Neural cell (in vitro differentiated cells): ENCODE measurements at regions not wholly inside any gene's neighbourhood (a gene's known extent, or its start where the extent isn't known, plus 50 kb on each side); places are given as distances from the start of the nearest gene placed in this dataset.

Experiments used
- H2AFZ ChIP-seq: fragments of 200-600, 300-800 bp; sonication (generic), shearing (Covaris generic); 2 replicates; pipeline ENCODE4 v1.6.0; 2014; ENCODE audit warnings: low read depth, mild to moderate bottlenecking, antibody characterized with exemption, low read length, moderate library complexity
- H3F3A ChIP-seq: fragments of 200-600 bp; shearing (Covaris generic); 2 replicates; pipeline ENCODE4 v1.6.1; 2016; ENCODE audit warnings: mild to moderate bottlenecking, moderate library complexity, mixed read lengths, antibody characterized with exemption, low read length; ENCODE audit not compliant: insufficient read depth, poor library complexity, severe bottlenecking
- H3K27ac ChIP-seq: fragments of 200-600, 300-800 bp; sonication (generic), shearing (Covaris generic); 2 replicates; pipeline ENCODE4 v1.5.1; 2014; ENCODE audit warnings: mild to moderate bottlenecking, low read length, moderate library complexity
- H3K27me3 ChIP-seq: fragments of 300-800, 200-600 bp; sonication (generic), shearing (Covaris generic); 2 replicates; pipeline ENCODE4 v1.6.0; 2014; ENCODE audit warnings: mild to moderate bottlenecking, low read depth, low read length, moderate library complexity; ENCODE audit not compliant: insufficient read depth
- H3K36me3 ChIP-seq: fragments of 300-800, 200-600 bp; sonication (generic), shearing (Covaris generic); 2 replicates; pipeline ENCODE4 v1.5.1; 2014; ENCODE audit warnings: mild to moderate bottlenecking, antibody characterized with exemption, low read length, moderate library complexity; ENCODE audit not compliant: insufficient read depth
- H3K4me2 ChIP-seq: fragments of 300-800, 200-600 bp; sonication (generic), shearing (Covaris generic); 2 replicates; pipeline ENCODE4 v1.6.0; 2014; ENCODE audit warnings: mild to moderate bottlenecking, low read length
- H3K4me3 ChIP-seq: fragments of 300-800, 200-600 bp; sonication (generic), shearing (Covaris generic); 2 replicates; pipeline ENCODE4 v1.5.1; 2014; ENCODE audit warnings: mild to moderate bottlenecking, low read length, moderate library complexity
- H3K79me2 ChIP-seq: fragments of 200-600 bp; shearing (Covaris generic); replicated peaks from 2 replicates; pipeline ENCODE4 v1.6.0; 2014; ENCODE audit warnings: mild to moderate bottlenecking, low read length, moderate library complexity; ENCODE audit not compliant: insufficient read depth
- H3K9ac ChIP-seq: fragments of 300-800, 200-600 bp; sonication (generic), shearing (Covaris generic); 2 replicates; pipeline ENCODE4 v1.6.1; 2016; ENCODE audit warnings: mild to moderate bottlenecking, low read length, mixed read lengths
- H3K9me2 ChIP-seq: fragments of 200-600 bp; shearing (Covaris generic); 2 replicates; pipeline ENCODE4 v1.6.1; 2016; ENCODE audit warnings: mild to moderate bottlenecking, low read length, mixed read lengths; ENCODE audit not compliant: insufficient read depth
- H3K9me3 ChIP-seq: fragments of 200-600, 300-800 bp; sonication (generic), shearing (Covaris generic); 2 replicates; pipeline ENCODE4 v1.6.1; 2016; ENCODE audit warnings: mild to moderate bottlenecking, mixed run types, low read length, moderate library complexity, mixed read lengths
- H4K20me1 ChIP-seq: fragments of 200-600 bp; shearing (Covaris generic); 2 replicates; pipeline ENCODE4 v1.6.1; 2016; ENCODE audit warnings: mild to moderate bottlenecking, mixed run types; ENCODE audit not compliant: insufficient read depth
- CTCF ChIP-seq: fragments of 450-650 bp; IDR thresholded peaks from 2 replicates; pipeline ENCODE4 v1.5.1; 2014; ENCODE audit warnings: antibody characterized with exemption, mild to moderate bottlenecking, moderate library complexity; ENCODE audit not compliant: poor library complexity, severe bottlenecking
- EP300 ChIP-seq: fragments of 450-650 bp; conservative IDR thresholded peaks from 2 replicates; pipeline ENCODE4 v1.6.1; 2014; ENCODE audit warnings: antibody characterized with exemption, mild to moderate bottlenecking, moderate library complexity; ENCODE audit not compliant: poor library complexity, severe bottlenecking
- EZH2 ChIP-seq: fragments of 200-600, 300-800 bp; shearing (Covaris generic), sonication (generic); IDR thresholded peaks from 2 replicates; pipeline ENCODE4 v1.6.1; 2014; ENCODE audit warnings: antibody characterized with exemption, low read length, borderline replicate concordance, mild to moderate bottlenecking; ENCODE audit not compliant: insufficient read depth, poor library complexity, severe bottlenecking
- MXI1 ChIP-seq: fragments of 450-650 bp; conservative IDR thresholded peaks from 2 replicates; pipeline ENCODE4 v1.6.1; 2014; ENCODE audit warnings: antibody characterized with exemption, mild to moderate bottlenecking; ENCODE audit not compliant: poor library complexity, severe bottlenecking
- POLR2AphosphoS5 ChIP-seq: IDR thresholded peaks from 2 replicates; pipeline ENCODE4 v1.6.1; 2012
- RAD21 ChIP-seq: fragments of 450-650 bp; conservative IDR thresholded peaks from 2 replicates; pipeline ENCODE4 v1.6.1; 2014; ENCODE audit warnings: antibody characterized with exemption, mild to moderate bottlenecking, moderate library complexity
- SMC3 ChIP-seq: fragments of 450-650 bp; conservative IDR thresholded peaks from 2 replicates; pipeline ENCODE4 v1.6.1; 2014; ENCODE audit warnings: antibody characterized with exemption, mild to moderate bottlenecking, moderate library complexity; ENCODE audit not compliant: poor library complexity
- TAF1 ChIP-seq: IDR thresholded peaks from 2 replicates; pipeline ENCODE4 v1.6.1; 2012; ENCODE audit warnings: low read depth
- TF ChIP-seq, protein P1 (sequence below): IDR thresholded peaks from 2 replicates; pipeline ENCODE4 v1.6.1; 2012; ENCODE audit warnings: borderline replicate concordance

GRCh38 chr10:33034931-33035330, 76.9 kb upstream of the ITGB1 start:
- TF ChIP-seq, protein P1, sequence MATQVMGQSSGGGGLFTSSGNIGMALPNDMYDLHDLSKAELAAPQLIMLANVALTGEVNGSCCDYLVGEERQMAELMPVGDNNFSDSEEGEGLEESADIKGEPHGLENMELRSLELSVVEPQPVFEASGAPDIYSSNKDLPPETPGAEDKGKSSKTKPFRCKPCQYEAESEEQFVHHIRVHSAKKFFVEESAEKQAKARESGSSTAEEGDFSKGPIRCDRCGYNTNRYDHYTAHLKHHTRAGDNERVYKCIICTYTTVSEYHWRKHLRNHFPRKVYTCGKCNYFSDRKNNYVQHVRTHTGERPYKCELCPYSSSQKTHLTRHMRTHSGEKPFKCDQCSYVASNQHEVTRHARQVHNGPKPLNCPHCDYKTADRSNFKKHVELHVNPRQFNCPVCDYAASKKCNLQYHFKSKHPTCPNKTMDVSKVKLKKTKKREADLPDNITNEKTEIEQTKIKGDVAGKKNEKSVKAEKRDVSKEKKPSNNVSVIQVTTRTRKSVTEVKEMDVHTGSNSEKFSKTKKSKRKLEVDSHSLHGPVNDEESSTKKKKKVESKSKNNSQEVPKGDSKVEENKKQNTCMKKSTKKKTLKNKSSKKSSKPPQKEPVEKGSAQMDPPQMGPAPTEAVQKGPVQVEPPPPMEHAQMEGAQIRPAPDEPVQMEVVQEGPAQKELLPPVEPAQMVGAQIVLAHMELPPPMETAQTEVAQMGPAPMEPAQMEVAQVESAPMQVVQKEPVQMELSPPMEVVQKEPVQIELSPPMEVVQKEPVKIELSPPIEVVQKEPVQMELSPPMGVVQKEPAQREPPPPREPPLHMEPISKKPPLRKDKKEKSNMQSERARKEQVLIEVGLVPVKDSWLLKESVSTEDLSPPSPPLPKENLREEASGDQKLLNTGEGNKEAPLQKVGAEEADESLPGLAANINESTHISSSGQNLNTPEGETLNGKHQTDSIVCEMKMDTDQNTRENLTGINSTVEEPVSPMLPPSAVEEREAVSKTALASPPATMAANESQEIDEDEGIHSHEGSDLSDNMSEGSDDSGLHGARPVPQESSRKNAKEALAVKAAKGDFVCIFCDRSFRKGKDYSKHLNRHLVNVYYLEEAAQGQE, result no peak
- no peak for TF ChIP-seq RAD21
- TF ChIP-seq EZH2, result no peak
- no peak for TF ChIP-seq TAF1
- no peak for TF ChIP-seq POLR2AphosphoS5
- TF ChIP-seq SMC3, result no peak
- TF ChIP-seq MXI1, result no peak
- TF ChIP-seq EP300, result no peak
- TF ChIP-seq CTCF, result no peak
- Histone ChIP-seq H3K9ac (no peak overlapping the region), H3K27ac (no peak overlapping the region), H3K27me3 (no peaks in the 10 kb centered on the region), H4K20me1 (no peaks in the 10 kb centered on the region), H3K36me3 (no peaks in the 10 kb centered on the region), H2AFZ (no peak overlapping the region), H3K9me2 (no peaks in the 10 kb centered on the region), H3F3A (no peaks in the 10 kb centered on the region), H3K9me3 (no peaks in the 10 kb centered on the region), H3K79me2 (no peaks in the 10 kb centered on the region), H3K4me2 (no peak overlapping the region), H3K4me3 (no peak overlapping the region)

DNA sequence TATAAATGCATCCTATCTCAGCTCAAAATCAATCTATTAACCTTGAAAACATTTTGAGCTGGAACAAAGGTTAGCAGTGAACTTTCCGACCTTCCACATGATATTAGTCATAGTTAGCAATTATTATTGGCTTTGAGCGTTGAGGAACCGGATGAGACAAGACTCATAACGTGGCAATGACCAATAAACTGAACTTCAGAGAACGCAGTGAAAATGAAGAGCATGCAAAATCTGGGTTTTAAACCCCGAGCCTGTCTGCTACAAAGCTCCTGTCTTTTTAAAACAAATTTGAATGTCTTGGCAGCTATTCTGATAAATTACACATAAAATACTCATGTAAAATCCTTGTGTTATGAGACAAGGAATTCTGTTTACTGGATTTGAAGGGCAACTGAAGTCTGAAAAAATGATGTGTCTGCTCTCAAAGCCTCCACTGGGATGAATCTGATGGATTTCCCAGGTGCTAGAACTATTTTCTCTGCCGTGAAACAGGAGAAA, 74.7 kb upstream of the ITGB1 start:
- Histone ChIP-seq H3K9me2 (no peaks in the 10 kb centered on the region), H3K4me3 (no peak overlapping the region), H3K27ac (no peak overlapping the region), H4K20me1 (no peaks in the 10 kb centered on the region), H3K27me3 (no peaks in the 10 kb centered on the region), H3K36me3 (no peaks in the 10 kb centered on the region), H3K79me2 (no peaks in the 10 kb centered on the region), H3K4me2 (no peak overlapping the region), H3F3A (no peaks in the 10 kb centered on the region), H3K9ac (no peak overlapping the region), H3K9me3 (no peaks in the 10 kb centered on the region), H2AFZ (no peak overlapping the region)
- TF ChIP-seq MXI1 (no peak), EP300 (no peak), EZH2 (no peak), SMC3 (no peak), POLR2AphosphoS5 (no peak), TAF1 (no peak), CTCF (no peak), RAD21 (no peak)
- TF ChIP-seq, protein P1, result no peak
